ENCODE measurements at regions not wholly inside any gene's neighbourhood (a gene's known extent, or its start where the extent isn't known, plus 50 kb on each side); places are given as distances from the start of the nearest gene placed in this dataset.
A peak's percentile ranks its signal among the peaks of the same experiment; 100 is the strongest.
"Not testable (repeated sequence)": the region's sequence is repeated elsewhere in the genome, so short reads cannot be mapped to it uniquely, and the experiment has no call there.

DNA sequence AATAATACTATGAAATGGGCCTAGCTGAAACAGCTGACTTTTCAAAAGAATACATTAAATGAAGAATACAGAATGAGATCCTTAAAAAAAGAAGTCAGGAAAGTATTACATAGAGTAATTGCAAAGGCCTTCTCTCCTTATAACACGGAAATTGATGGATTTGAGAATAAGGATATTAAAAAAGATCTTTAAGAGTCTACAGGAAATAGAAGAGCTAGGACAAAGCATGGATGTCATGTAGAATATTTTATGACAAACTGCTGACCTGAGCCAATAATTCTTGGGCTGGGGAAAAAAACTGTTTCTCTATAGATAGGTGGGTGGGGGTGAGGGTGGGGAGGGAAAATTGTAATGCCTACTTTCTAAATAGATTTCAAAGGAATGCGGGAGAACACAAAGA, 633.6 kb downstream of the TTLL7 start:
- ATAC-seq = not testable (repeated sequence)

DNA sequence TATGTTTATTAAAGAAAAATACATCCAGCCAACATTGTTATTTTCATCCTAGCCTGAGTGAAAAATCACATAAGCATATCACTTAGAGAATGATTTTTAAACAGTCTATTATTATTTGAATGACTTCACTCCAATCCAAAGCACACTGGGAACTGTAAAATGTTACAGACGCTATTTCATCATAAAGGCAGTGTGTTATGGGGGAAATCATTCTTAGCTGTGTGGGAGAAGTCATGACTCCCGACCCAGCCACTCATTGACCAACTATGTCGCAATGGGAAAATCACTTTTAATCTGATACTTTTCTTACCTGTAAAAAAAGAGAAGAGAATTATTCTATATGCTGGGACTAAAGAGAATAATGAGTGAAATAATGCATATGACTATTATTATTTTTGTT, 653.6 kb downstream of the TTLL7 start:
- DNase-seq; intact Hi-C loops (cut with micrococcal nuclease); ATAC-seq: not testable (repeated sequence)

More for the DNA sequence above, 633.6 kb downstream of the TTLL7 start:
- intact Hi-C loops (cut with micrococcal nuclease); DNase-seq: not testable (repeated sequence)

DNA sequence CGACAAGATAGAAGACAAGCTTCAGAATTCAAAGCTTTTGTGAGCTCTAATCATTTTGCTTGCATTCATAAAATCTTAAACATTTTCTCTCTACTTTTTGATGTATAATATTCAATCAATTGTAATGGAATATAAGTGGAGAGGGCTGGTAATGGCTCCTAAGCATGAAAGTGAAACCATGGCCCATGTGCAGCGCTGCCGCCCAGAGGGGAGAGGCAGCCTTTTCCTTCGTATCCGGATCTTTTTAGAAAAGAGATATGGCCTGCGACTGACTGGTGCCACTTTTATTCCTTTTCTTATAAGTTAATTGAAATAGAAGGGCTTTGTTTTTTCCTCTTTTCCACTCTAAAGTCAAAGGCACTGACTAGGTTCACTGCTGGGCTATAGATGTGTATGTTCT, 655.2 kb downstream of the TTLL7 start:
- ATAC-seq = peak; percentile 39
- intact Hi-C loops (cut with micrococcal nuclease); DNase-seq: not testable (repeated sequence)

DNA sequence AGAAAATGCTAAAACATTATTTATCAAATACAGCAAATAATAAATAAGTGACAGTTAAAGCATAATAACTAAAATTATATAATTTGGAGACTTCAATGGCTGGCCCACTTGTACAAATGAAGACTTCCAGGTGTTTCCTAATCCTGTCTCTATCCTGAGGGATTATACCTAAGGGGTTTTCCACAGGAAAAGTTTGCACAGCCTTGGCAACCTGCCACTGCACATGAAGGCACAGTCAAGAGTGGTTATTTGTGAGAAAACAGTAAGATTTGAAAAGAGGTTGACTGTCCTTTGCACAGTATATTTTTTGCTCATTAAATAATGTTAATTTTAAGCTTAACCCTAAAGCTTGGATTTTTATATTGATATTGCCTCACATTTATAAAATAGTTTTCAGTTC, 655.9 kb downstream of the TTLL7 start:
- ATAC-seq; intact Hi-C loops (cut with micrococcal nuclease): not testable (repeated sequence)
- peak; percentile 40 for DNase-seq

DNA sequence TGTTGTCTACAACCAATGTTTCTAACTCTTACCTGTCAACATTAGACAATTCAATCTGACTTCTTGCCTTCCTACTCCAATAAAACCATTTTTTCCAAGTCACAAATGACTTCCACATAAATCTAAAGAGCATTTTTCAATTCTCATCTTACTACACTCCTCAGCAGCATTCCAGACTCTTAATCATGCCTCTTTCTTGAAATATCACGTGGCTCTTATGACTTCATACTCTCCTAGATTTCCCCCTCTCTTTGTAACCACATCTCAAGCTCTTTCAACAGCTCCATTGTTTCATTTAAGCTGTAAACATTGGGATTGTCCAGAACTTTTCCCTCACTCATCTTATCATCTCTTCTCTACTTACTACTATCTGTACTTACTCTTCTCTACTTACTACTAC, 666.6 kb downstream of the TTLL7 start:
- intact Hi-C loops (cut with micrococcal nuclease); ATAC-seq; DNase-seq: not testable (repeated sequence)

DNA sequence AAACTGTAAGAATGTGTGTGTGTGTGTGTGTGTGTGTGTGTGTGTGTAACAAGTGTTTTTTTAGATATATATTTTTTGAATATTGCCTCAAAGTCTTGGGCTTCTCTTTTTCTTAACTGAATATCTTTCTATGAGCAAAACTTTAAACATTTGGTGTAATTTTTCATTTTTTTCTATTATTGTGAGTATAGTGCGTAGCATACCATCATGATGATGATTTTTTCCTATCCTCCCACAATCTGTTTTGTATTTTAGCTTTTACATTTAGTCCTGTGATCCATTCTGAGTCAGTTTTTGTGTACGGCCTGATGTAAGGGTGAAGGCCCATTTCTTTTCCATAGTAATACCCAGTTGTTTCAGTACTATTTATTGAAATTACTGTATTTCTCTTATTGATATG, 680.6 kb downstream of the TTLL7 start:
- ATAC-seq (no peak), DNase-seq (no peak)
- intact Hi-C loops (cut with micrococcal nuclease) = no loop called here

DNA sequence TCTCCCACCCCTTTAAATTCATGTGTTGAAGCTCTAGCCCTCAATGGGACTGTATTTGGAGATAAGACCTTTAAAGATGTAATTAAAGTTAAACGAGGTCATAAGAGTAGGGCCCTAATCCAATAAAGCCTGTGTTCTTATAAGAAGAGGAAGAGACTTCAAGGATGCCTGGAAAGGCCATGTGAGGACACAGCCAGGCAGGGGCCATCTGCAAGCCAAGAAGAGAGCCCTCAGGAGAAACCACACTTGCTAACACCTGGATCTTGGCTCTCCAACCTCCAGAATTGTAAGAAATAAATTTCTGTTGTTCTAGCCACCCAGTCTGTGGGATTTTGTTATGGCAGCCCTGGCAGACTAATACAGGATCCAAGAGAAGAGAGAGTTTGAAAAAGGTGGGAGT, 683.5 kb downstream of the TTLL7 start:
- ATAC-seq; DNase-seq; intact Hi-C loops (cut with micrococcal nuclease): not testable (repeated sequence)

DNA sequence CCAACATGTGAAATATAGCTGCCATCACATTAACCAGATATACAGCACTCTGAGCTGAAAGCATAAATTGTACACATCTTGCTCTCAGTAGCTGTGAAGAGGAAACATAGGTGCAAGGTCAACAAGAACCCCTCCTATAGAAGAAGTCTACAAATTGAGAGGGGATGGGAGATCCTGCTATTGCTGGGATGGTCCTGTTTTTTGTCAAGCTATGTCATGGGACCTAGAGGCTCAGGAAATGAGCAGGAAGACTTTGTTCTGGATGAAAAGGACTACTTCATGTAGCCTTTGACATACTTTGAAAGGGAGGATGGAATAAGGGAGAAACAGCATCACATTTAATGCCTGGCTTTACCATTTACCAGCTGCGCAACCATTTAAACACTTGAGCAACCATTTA, 688.8 kb downstream of the TTLL7 start:
- intact Hi-C loops (cut with micrococcal nuclease); DNase-seq; ATAC-seq: not testable (repeated sequence)

DNA sequence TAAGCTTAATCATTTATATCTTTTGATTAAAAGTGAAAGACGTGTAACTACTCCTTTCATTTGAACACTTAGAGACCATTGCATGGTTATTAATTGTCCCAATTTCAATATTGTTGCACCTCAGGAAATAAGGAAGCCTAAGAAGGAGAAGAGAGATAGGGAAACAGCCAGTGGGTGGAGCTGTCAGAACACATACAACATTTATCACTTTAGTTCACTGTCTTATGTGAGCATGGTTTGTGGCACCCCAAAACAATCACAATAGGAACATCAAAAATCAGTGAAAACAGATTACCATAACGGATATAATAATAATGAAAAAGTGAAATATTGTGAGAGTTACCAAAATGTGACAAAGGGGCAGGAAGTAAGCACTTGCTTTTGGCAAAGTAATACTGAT, 689.9 kb downstream of the TTLL7 start:
- intact Hi-C loops (cut with micrococcal nuclease); ATAC-seq; DNase-seq: not testable (repeated sequence)

DNA sequence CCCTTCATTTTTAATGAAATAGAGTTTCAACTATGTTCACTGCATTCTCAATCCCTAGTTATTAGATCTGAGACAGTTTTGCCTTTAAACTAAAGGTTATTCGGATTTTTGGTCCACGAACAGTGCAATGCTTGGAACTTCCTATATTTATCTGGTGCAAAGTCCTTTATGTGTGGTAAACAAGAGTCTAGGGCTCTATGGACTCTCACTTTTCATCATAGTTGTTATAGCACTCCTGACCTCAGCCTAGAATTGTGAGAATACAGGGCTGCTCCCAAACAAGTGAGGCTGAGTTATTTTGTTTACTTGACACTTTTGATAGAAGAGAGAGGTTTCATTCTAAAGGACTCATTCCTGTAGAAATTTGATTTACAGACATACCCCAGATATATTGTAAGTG, 692.1 kb downstream of the TTLL7 start:
- not testable (repeated sequence) for ATAC-seq

DNA sequence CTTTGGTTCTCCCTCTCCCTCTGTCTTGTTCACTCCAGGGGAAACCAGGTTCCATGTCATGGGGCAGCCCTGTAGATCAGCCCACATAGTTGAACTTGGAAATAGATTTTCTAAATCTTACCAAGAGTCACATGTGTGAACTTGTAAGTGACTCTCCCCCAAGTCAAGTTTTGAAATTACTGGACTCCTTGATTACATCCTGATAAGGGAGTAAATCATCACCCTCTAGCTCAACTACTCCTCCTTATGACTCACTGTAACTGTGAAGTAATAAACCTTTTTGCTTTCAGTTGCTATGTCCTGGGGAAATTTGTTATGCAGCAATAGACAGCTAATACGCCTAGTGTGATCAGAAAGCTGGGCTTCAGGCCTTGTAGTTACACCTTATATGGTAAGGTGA, 703.3 kb downstream of the TTLL7 start:
- ATAC-seq; DNase-seq; intact Hi-C loops (cut with micrococcal nuclease): not testable (repeated sequence)

More for the DNA sequence above, 692.1 kb downstream of the TTLL7 start:
- DNase-seq; intact Hi-C loops (cut with micrococcal nuclease): not testable (repeated sequence)

DNA sequence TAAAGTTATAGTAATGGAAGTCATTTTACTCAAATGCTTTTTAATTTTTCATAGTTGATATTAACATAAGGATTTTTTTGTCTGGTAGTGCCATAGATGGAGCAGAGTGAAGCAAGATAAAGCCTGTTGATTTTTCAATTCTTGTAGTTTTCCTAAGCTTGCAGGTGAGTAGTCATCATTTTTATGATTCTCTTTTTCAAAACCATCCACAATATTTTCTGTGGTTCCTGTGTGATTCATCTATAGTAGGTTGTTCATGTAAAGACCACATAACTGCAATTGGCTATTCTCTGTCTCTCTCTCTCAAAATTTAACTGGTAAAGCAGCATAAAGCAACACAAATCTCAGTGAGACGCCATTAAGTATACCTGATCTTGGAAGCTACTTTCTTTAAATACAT, 711.5 kb downstream of the TTLL7 start:
- intact Hi-C loops (cut with micrococcal nuclease); DNase-seq; ATAC-seq: not testable (repeated sequence)

DNA sequence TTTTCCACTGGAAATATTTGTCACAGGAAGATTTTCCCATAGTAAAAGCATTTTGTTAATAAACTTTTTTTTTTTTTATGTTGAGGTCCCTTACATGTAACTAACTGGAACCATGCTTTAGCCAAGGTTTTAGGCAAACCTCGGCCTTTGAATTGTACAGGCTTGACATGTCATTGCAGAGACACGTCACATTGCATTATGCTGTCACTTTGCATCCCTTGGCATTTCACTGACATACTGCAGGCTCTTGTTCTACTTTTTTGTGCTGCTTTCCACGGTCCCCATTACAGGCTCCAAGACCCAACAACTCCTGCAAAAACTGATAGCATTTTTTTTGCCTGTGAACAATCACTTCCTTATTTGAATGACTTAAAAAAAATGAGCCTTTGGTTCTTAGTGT, 724.3 kb downstream of the TTLL7 start:
- DNase-seq; intact Hi-C loops (cut with micrococcal nuclease); ATAC-seq: not testable (repeated sequence)

DNA sequence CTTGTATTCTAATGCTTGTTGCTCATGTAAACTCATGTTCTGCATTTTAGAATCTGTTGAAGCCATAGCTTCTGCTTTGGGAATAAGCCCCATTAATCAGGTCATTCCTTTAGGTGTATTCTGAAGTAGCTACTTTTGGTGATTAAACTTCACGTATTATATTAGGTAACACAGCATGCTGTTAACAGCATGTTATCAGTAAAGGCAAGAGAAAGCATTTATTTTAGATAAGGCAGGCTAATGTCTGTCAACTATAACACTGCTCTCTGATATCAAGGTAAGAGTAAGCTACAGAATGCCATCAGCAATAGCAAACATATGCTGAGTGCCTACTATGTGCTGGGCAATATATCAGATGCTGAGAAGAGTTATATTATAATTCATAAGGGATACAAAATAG, 726.4 kb downstream of the TTLL7 start:
- DNase-seq; ATAC-seq; intact Hi-C loops (cut with micrococcal nuclease): not testable (repeated sequence)

DNA sequence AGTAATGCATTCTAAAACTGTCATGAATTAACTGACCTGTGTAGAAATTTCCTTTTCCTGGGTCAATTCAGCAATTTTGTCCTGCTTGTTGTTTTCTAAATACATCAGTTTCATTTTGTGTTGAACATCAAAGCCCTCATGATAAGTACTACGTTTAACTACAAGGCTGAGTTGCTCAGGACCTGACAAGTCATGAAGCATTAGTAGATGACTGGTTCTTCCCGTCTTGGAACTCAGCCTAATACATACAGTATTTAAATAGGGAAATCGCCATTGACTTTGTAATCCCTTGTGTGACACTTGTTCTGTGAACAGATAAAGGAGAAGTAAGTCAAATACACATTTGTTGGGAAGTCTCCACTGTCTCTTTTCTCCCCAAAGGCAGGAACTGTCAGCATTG, 727.1 kb downstream of the TTLL7 start:
- DNase-seq; intact Hi-C loops (cut with micrococcal nuclease); ATAC-seq: not testable (repeated sequence)

DNA sequence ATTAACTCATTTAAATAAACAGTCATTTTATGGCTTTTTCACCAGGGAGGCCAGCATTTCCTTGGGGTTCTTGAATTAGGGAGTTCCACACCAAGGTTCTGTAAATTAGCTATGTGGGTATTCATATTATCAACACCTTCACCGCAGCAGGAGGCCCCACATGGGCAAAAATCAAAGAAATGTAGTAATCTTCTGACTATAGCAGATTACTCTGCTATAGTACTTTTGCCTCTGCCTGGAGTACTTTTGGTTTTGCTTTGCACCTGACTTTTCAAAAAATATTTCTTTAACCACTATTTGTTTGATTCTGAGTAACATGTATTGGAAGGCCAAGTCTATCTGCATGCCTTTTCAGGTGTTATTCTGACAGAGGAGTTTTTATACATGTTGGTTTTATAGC, 728.1 kb downstream of the TTLL7 start:
- intact Hi-C loops (cut with micrococcal nuclease); DNase-seq; ATAC-seq: not testable (repeated sequence)

DNA sequence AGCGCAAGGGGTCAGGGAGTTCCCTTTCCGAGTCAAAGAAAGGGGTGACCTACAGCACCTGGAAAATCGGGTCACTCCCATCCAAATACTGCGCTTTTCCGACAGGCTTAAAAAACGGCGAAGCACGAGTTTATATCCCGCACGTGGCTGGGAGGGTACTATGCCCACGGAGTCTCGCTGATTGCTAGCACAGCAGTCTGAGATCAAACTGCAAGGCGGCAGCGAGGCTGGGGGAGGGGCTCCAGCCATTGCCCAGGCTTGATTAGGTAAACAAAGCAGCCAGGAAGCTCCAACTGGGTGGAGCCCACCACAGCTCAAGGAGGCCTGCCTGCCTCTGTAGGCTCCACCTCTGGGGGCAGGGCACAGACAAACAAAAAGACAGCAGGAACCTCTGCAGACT, 735.1 kb downstream of the TTLL7 start:
- ATAC-seq; DNase-seq; intact Hi-C loops (cut with micrococcal nuclease): not testable (repeated sequence)

DNA sequence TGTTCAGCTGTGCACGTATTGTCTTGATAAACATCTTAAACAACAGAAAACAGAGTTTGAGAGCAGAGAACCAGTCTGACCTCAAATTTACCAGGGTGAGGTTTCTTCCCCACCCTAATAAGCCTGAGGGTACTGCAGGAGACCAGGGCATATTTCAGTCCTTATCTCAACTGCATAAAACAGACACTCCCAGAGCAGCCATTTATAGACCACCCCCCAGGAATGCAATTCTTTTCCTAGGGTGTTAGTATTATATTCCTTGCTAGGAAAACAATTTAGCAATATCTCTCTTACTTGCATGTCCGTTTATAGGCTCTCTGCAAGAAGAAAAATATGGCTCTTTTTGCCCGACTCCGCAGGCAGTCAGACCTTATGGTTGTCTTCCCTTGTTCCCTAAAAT, 747.2 kb downstream of the TTLL7 start:
- DNase-seq; intact Hi-C loops (cut with micrococcal nuclease); ATAC-seq: not testable (repeated sequence)

DNA sequence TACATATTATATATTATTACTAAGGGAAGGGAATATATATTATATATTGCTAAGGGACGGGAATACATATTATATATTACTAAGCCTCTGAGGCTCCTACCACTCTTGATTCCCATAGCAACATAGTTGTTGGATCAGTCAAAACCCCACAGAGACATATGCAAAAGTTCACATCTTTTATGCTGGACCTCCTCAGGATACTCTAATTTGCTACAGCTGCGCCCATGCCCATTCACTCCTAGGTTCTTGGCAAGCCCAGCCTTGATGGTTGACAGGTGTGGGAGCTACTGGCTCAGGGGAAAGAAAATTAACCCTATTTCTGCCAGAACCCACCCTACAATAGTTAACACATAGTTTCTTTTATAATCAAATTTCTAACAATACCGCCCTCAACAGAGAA, 752.2 kb downstream of the TTLL7 start:
- DNase-seq; intact Hi-C loops (cut with micrococcal nuclease); ATAC-seq: not testable (repeated sequence)

DNA sequence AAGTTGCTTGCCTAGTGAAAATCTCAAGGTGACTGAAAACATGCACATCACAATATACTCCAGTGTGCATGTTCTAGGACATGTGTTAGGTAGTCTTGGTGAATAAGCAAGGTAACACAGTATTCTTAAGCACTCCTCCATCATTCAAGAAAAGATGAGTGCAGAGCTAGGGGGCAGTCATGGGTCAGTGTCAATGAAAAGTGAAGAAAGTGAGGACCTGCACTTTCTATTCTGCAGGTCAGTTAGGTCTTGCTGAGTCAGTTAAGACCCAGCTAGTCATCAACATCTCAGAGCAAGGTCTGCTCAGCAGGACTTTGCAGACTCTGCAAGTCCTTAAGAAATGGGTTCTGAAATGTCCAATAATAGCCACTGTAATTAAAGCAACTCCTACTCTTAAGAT, 754.1 kb downstream of the TTLL7 start:
- intact Hi-C loops (cut with micrococcal nuclease); ATAC-seq; DNase-seq: not testable (repeated sequence)

DNA sequence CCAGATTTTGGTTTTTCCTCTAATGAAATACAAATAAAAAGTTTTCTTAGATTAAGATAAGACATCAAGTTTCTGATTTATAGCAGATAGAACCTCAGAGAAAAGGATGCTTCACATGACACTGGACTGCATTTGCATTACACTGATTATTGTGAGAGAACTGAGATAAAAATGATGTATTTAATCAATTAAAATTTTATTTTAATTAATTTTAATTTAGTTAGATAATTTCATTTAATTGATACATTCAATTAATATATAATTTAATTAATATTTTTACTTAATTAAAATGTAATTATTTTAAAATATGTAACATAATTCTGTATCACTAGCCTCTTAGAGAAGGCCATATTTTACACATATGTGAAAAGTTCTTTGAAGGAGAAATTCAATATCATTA, 759.4 kb downstream of the TTLL7 start:
- ATAC-seq; intact Hi-C loops (cut with micrococcal nuclease); DNase-seq: not testable (repeated sequence)
